Femur (tissue), 1 donor: ENCODE measurements at regions not wholly inside any gene's neighbourhood (a gene's known extent, or its start where the extent isn't known, plus 50 kb on each side); places are given as distances from the start of the nearest gene placed in this dataset.
A peak's percentile ranks its signal among the peaks of the same experiment; 100 is the strongest.
"Not testable (repeated sequence)": the region's sequence is repeated elsewhere in the genome, so short reads cannot be mapped to it uniquely, and the experiment has no call there.

Source experiments
- DNase-seq: peaks from one replicate; pipeline ENCODE4 v3.0.0-alpha.2; 2017

GRCh38 chr7:16369855-16370254, 51.5 kb downstream of the CRPPA start:
- DNase-seq: no peak

GRCh38 chr7:16369309-16369708, 52.0 kb downstream of the CRPPA start:
- DNase-seq: not testable (repeated sequence)

GRCh38 chr7:16368885-16369284, 52.5 kb downstream of the CRPPA start:
- DNase-seq: no peak

- no peak for DNase-seq
Observed at GRCh38 chr7:16367115-16367514, 54.2 kb downstream of the CRPPA start.

- no peak for DNase-seq
Observed at GRCh38 chr7:16365952-16366351, 55.4 kb downstream of the CRPPA start.

- DNase-seq: no peak
Observed at GRCh38 chr7:16365177-16365576, 56.2 kb downstream of the CRPPA start.

- DNase-seq: no peak
Observed at GRCh38 chr7:16359216-16359615, 62.1 kb downstream of the CRPPA start.

- DNase-seq: peak; percentile 43
Observed at GRCh38 chr7:16357921-16358320, 63.4 kb downstream of the CRPPA start.

GRCh38 chr7:16357474-16357873, 63.9 kb downstream of the CRPPA start:
- DNase-seq: no peak

GRCh38 chr7:16356301-16356958, 64.9 kb downstream of the CRPPA start:
- no peak for DNase-seq

GRCh38 chr7:16354573-16354972, 66.8 kb downstream of the CRPPA start:
- no peak for DNase-seq

- DNase-seq: no peak
Observed at GRCh38 chr7:16353226-16353625, 68.1 kb downstream of the CRPPA start.

- DNase-seq: no peak
Observed at GRCh38 chr7:16350634-16351033, 70.7 kb downstream of the CRPPA start.

- DNase-seq: no peak
Observed at GRCh38 chr7:16348251-16348650, 73.1 kb downstream of the CRPPA start.

GRCh38 chr7:16347827-16348192, 73.5 kb downstream of the CRPPA start:
- no peak for DNase-seq

GRCh38 chr7:16347066-16347826, 74.1 kb downstream of the CRPPA start:
- no peak for DNase-seq

GRCh38 chr7:16345979-16346958, 75.1 kb downstream of the CRPPA start:
- no peak for DNase-seq

- DNase-seq: no peak
Observed at GRCh38 chr7:16344927-16345326, 76.4 kb downstream of the CRPPA start.

- no peak for DNase-seq
Observed at GRCh38 chr7:16343612-16344011, 77.7 kb downstream of the CRPPA start.

- no peak for DNase-seq
Observed at GRCh38 chr7:16338065-16338464, 83.3 kb downstream of the CRPPA start.

- DNase-seq: no peak
Observed at GRCh38 chr7:16326106-16326505, 95.2 kb downstream of the CRPPA start.

- DNase-seq: no peak
Observed at GRCh38 chr7:16323313-16323712, 98.0 kb downstream of the CRPPA start.

GRCh38 chr7:16320099-16320660, 101.2 kb downstream of the CRPPA start:
- DNase-seq: no peak
